ENCODE measurements at regions not wholly inside any gene's neighbourhood (a gene's known extent, or its start where the extent isn't known, plus 50 kb on each side); places are given as distances from the start of the nearest gene placed in this dataset.

- no peak overlapping the region for H3K27ac ChIP-seq
- H3K4me1 ChIP-seq = no peaks in the 10 kb centered on the region
- H3K4me3 ChIP-seq (replicated peaks in 1 of 3) = no peak overlapping the region
- H3K36me3 ChIP-seq = no peaks in the 10 kb centered on the region
- DNase-seq = no peak
- 73 to 83% methylated on average over 8 of the region's 8 CpGs for WGBS, 2 donors
- TF ChIP-seq POLR2A (IDR thresholded peaks at IDR 0.05) = no peak
- TF ChIP-seq CTCF (IDR thresholded peaks at IDR 0.05) = no peak
- H3K9me3 ChIP-seq = no peaks in the 10 kb centered on the region
- H3K27me3 ChIP-seq = no peaks in the 10 kb centered on the region
- intact Hi-C loops (cut with DNase I) = no loop called here
Observed at GRCh38 chr16:86085795-86086194, 186.8 kb downstream of the IRF8 start.

- no peak for DNase-seq
- Histone ChIP-seq H3K4me3 (replicated peaks in 1 of 3) (no peak overlapping the region), H3K27ac (no peak overlapping the region), H3K4me1 (no peaks in the 10 kb centered on the region), H3K27me3 (no peaks in the 10 kb centered on the region), H3K36me3 (no peaks in the 10 kb centered on the region), H3K9me3 (no peaks in the 10 kb centered on the region)
- no peak for TF ChIP-seq POLR2A (IDR thresholded peaks at IDR 0.05)
- intact Hi-C loops (cut with DNase I) = no loop called here
- 90 to 95% methylated on average over 7 of the region's 7 CpGs for WGBS, 2 donors
Observed at GRCh38 chr16:86086471-86086870, 187.5 kb downstream of the IRF8 start.

- no peak overlapping the region for H3K4me3 ChIP-seq (replicated peaks in 1 of 3)
- H3K4me1 ChIP-seq = no peaks in the 10 kb centered on the region
- no peaks in the 10 kb centered on the region for H3K9me3 ChIP-seq
- TF ChIP-seq CTCF (IDR thresholded peaks at IDR 0.05) (no peak), POLR2A (IDR thresholded peaks at IDR 0.05) (no peak)
- 87 to 89% methylated on average over 35 to 37 of the region's 37 CpGs for WGBS, 2 donors
- intact Hi-C loops (cut with DNase I) = no loop called here
- H3K27ac ChIP-seq = no peak overlapping the region
- DNase-seq = no peak
- no peaks in the 10 kb centered on the region for H3K27me3 ChIP-seq
- no peaks in the 10 kb centered on the region for H3K36me3 ChIP-seq
Observed at GRCh38 chr16:86087011-86087895, 188.3 kb downstream of the IRF8 start.

- Histone ChIP-seq H3K4me1 (no peaks in the 10 kb centered on the region), H3K4me3 (replicated peaks in 1 of 3) (no peak overlapping the region), H3K9me3 (no peaks in the 10 kb centered on the region), H3K27ac (no peak overlapping the region), H3K36me3 (no peaks in the 10 kb centered on the region), H3K27me3 (no peaks in the 10 kb centered on the region)
- TF ChIP-seq CTCF (IDR thresholded peaks at IDR 0.05) = no peak
- TF ChIP-seq POLR2A (IDR thresholded peaks at IDR 0.05) = no peak
- WGBS, 2 donors = 86 to 87% methylated on average over 11 of the region's 11 CpGs
- no peak for DNase-seq
- intact Hi-C loops (cut with DNase I) = no loop called here
Observed at GRCh38 chr16:86087896-86088230, 188.9 kb downstream of the IRF8 start.

GRCh38 chr16:86088287-86088686 lies 189.3 kb downstream of the IRF8 start:
- DNase-seq = no peak
- 84 to 89% methylated on average over 5 of the region's 5 CpGs for WGBS, 2 donors
- intact Hi-C loops (cut with DNase I) = no loop called here
- Histone ChIP-seq H3K9me3 (no peaks in the 10 kb centered on the region), H3K27ac (no peak overlapping the region), H3K4me1 (no peaks in the 10 kb centered on the region), H3K27me3 (no peaks in the 10 kb centered on the region), H3K36me3 (no peaks in the 10 kb centered on the region), H3K4me3 (replicated peaks in 1 of 3) (no peak overlapping the region)
- TF ChIP-seq POLR2A (IDR thresholded peaks at IDR 0.05) (no peak), CTCF (IDR thresholded peaks at IDR 0.05) (no peak)
